PC-3 (cell line): ENCODE measurements at regions not wholly inside any gene's neighbourhood (a gene's known extent, or its start where the extent isn't known, plus 50 kb on each side); places are given as distances from the start of the nearest gene placed in this dataset.

Source experiments
- ATAC-seq: fragments of 200-7000 bp; cut with Tn5 transposase; 2 replicates; pipeline ENCODE4 v1.9.1; 2020; ENCODE audit warnings: mild to moderate bottlenecking, moderate library complexity
- BruUV-seq: library from RNA; stranded (reverse); fragments of 400-500 nt; replicated peaks from 2 replicates; lab custom pipeline; 2021; lab: Mats Ljungman, UMichigan
- CTCF ChIA-PET: fragments of 300-600 bp; sonication (Branson Sonifier 250); formaldehyde crosslinking; loops from one replicate; lab custom pipeline; 2022; ENCODE audit warnings: antibody characterized with exemption; lab: Charles Lee
- POLR2A ChIA-PET: fragments of 300-600 bp; sonication (Branson Sonifier 250); formaldehyde crosslinking; loops from one replicate; lab custom pipeline; 2022; ENCODE audit warnings: antibody characterized with exemption; ENCODE audit not compliant: unreplicated experiment; lab: Charles Lee
- DNase-seq: peaks from one replicate; pipeline ENCODE4 v3.0.0-alpha.2; 2015
- H2AFZ ChIP-seq: fragments of 300-600 bp; sonication (generic); 2 replicates; pipeline ENCODE4 v1.6.0; 2016; ENCODE audit warnings: antibody characterized with exemption, low read length
- H3F3A ChIP-seq: fragments of 300-600 bp; sonication (generic); one replicate; pipeline ENCODE4 v1.6.0; 2017; ENCODE audit warnings: antibody characterized with exemption, low read length, control low read depth, mild to moderate bottlenecking; ENCODE audit not compliant: unreplicated experiment
- H3K27ac ChIP-seq: fragments of 300-600 bp; sonication (generic); 2 replicates; pipeline ENCODE4 v1.5.1; 2016; ENCODE audit warnings: mild to moderate bottlenecking, low read length
- H3K27me3 ChIP-seq: fragments of 300-600 bp; sonication (generic); 2 replicates; pipeline ENCODE4 v1.6.1; 2016; ENCODE audit warnings: low read length, mixed read lengths
- H3K36me3 ChIP-seq: fragments of 300-600 bp; sonication (generic); 2 replicates; pipeline ENCODE4 v1.6.1; 2016; ENCODE audit warnings: low read depth, mixed run types, low read length, mixed read lengths
- H3K4me1 ChIP-seq: fragments of 300-600 bp; sonication (generic); 2 replicates; pipeline ENCODE4 v1.5.1; 2016; ENCODE audit warnings: low read length; ENCODE audit not compliant: insufficient read depth
- H3K4me2 ChIP-seq: fragments of 300-600 bp; sonication (generic); 2 replicates; pipeline ENCODE4 v1.6.0; 2016; ENCODE audit warnings: low read length
- H3K4me3 ChIP-seq: fragments of 300-600 bp; sonication (generic); 2 replicates; pipeline ENCODE4 v1.5.1; 2016; ENCODE audit warnings: mild to moderate bottlenecking, low read length, mixed read lengths
- H3K79me2 ChIP-seq: fragments of 300-600 bp; sonication (generic); 2 replicates; pipeline ENCODE4 v1.6.1; 2017; ENCODE audit warnings: low read length, mixed read lengths
- H3K9ac ChIP-seq: fragments of 300-600 bp; sonication (generic); 2 replicates; pipeline ENCODE4 v1.6.0; 2016; ENCODE audit warnings: mild to moderate bottlenecking, low read length
- H3K9me2 ChIP-seq: fragments of 300-600 bp; sonication (generic); replicated peaks from 2 replicates; pipeline ENCODE4 v1.6.1; 2016; ENCODE audit warnings: mixed run types, low read length, mixed read lengths
- H3K9me3 ChIP-seq: fragments of 300-600 bp; sonication (generic); 2 replicates; pipeline ENCODE4 v1.6.1; 2016; ENCODE audit warnings: low read length, mixed read lengths
- H4K20me1 ChIP-seq: fragments of 300-600 bp; sonication (generic); 2 replicates; pipeline ENCODE4 v1.6.1; 2016; ENCODE audit warnings: low read length, mixed read lengths
- CTCF ChIP-seq: fragments of 300-600 bp; sonication (generic); conservative IDR thresholded peaks from 2 replicates; pipeline ENCODE4 v1.5.1; 2017; ENCODE audit warnings: antibody characterized with exemption, low read depth, mild to moderate bottlenecking, low read length
- EZH2 ChIP-seq: fragments of 300-600 bp; sonication (generic); IDR thresholded peaks from one replicate; pipeline ENCODE4 v1.6.1; 2017; ENCODE audit warnings: antibody characterized with exemption, mild to moderate bottlenecking, low read length; ENCODE audit not compliant: unreplicated experiment
- EZH2phosphoT487 ChIP-seq: fragments of 300-600 bp; sonication (generic); IDR thresholded peaks from 2 replicates; pipeline ENCODE4 v1.6.1; 2018; ENCODE audit warnings: mild to moderate bottlenecking, antibody characterized with exemption, low read length, borderline replicate concordance
- intact Hi-C: fragments of 100-400 bp; cut with micrococcal nuclease; formaldehyde crosslinking; loops from 2 replicates; pipeline ENCODE4 v1.9.0; 2023

- Histone ChIP-seq H3K4me1 (no peaks in the 10 kb centered on the region), H3K4me2 (no peak overlapping the region), H3K79me2 (no peaks in the 10 kb centered on the region), H3K9ac (no peak overlapping the region), H3F3A (no peaks in the 10 kb centered on the region), H3K9me2 (no peaks in the 10 kb centered on the region), H3K36me3 (no peaks in the 10 kb centered on the region), H3K27ac (no peak overlapping the region), H4K20me1 (no peaks in the 10 kb centered on the region), H2AFZ (no peak overlapping the region), H3K4me3 (no peak overlapping the region), H3K9me3 (no peaks in the 10 kb centered on the region), H3K27me3 (no peaks in the 10 kb centered on the region)
- DNase-seq (no peak), ATAC-seq (no peak)
- TF ChIP-seq EZH2phosphoT487 (no peak), CTCF (no peak), EZH2 (no peak)
- intact Hi-C loops = no loop called here
- CTCF ChIA-PET = no interaction called here
- POLR2A ChIA-PET = no interaction called here
- BruUV-seq = no TSS peak
These were observed 661.3 kb upstream of the COBL start for GRCh38 chr7:51977913-51978312.

- H3K36me3 ChIP-seq = no peaks in the 10 kb centered on the region
- no peaks in the 10 kb centered on the region for H3K27me3 ChIP-seq
- H3K4me2 ChIP-seq = no peak overlapping the region
- H3K79me2 ChIP-seq = no peaks in the 10 kb centered on the region
- no TSS peak for BruUV-seq
- TF ChIP-seq EZH2 (no peak), EZH2phosphoT487 (no peak)
- no peak for DNase-seq
- CTCF ChIA-PET = no interaction called here
- no peak for ATAC-seq
- no peak overlapping the region for H2AFZ ChIP-seq
- no peaks in the 10 kb centered on the region for H4K20me1 ChIP-seq
- no peaks in the 10 kb centered on the region for H3K9me3 ChIP-seq
- no peaks in the 10 kb centered on the region for H3F3A ChIP-seq
- H3K4me3 ChIP-seq = no peak overlapping the region
- no peak overlapping the region for H3K27ac ChIP-seq
- POLR2A ChIA-PET = no interaction called here
- intact Hi-C loops = no loop called here
- H3K9ac ChIP-seq = no peak overlapping the region
- no peaks in the 10 kb centered on the region for H3K4me1 ChIP-seq
- H3K9me2 ChIP-seq = no peaks in the 10 kb centered on the region
These were observed 657.3 kb upstream of the COBL start for GRCh38 chr7:51973939-51974338.

- DNase-seq = no peak
- no TSS peak for BruUV-seq
- POLR2A ChIA-PET = no interaction called here
- H3K9me3 ChIP-seq = no peaks in the 10 kb centered on the region
- no peak for ATAC-seq
- no peaks in the 10 kb centered on the region for H3K27me3 ChIP-seq
- no peak overlapping the region for H3K27ac ChIP-seq
- H3K4me3 ChIP-seq = no peak overlapping the region
- H3K4me1 ChIP-seq = no peaks in the 10 kb centered on the region
- no peak for TF ChIP-seq EZH2phosphoT487
- no peak for TF ChIP-seq EZH2
- TF ChIP-seq CTCF = no peak
- CTCF ChIA-PET = no interaction called here
- no peaks in the 10 kb centered on the region for H3F3A ChIP-seq
- no peaks in the 10 kb centered on the region for H3K79me2 ChIP-seq
- intact Hi-C loops = no loop called here
- H2AFZ ChIP-seq = no peak overlapping the region
- H3K9me2 ChIP-seq = no peaks in the 10 kb centered on the region
- no peaks in the 10 kb centered on the region for H4K20me1 ChIP-seq
- no peak overlapping the region for H3K4me2 ChIP-seq
- no peak overlapping the region for H3K9ac ChIP-seq
- H3K36me3 ChIP-seq = no peaks in the 10 kb centered on the region
These were observed 656.5 kb upstream of the COBL start for GRCh38 chr7:51973071-51973470.
